WERI-Rb-1 (cell line): ENCODE measurements at regions not wholly inside any gene's neighbourhood (a gene's known extent, or its start where the extent isn't known, plus 50 kb on each side); places are given as distances from the start of the nearest gene placed in this dataset.

Experiments used
- DNase-seq: peaks from one replicate; pipeline ENCODE4 v3.0.0-alpha.2; 2020
- H3K27ac ChIP-seq: fragments of 250-450 bp; sonication (Bioruptor Pico); 2 replicates; pipeline ENCODE4 v1.5.1; 2020; ENCODE audit warnings: mild to moderate bottlenecking, moderate library complexity
- H3K27me3 ChIP-seq: fragments of 250-450 bp; sonication (Bioruptor Pico); 2 replicates; pipeline ENCODE4 v1.5.1; 2021; ENCODE audit warnings: mild to moderate bottlenecking, low read depth, moderate library complexity; ENCODE audit not compliant: insufficient read depth, severe bottlenecking
- H3K36me3 ChIP-seq: fragments of 250-450 bp; sonication (Bioruptor Pico); 2 replicates; pipeline ENCODE4 v1.5.1; 2020; ENCODE audit warnings: mild to moderate bottlenecking, moderate library complexity
- H3K4me3 ChIP-seq: 2 replicates; pipeline ENCODE4 v1.5.1; 2011; ENCODE audit warnings: low read depth, mild to moderate bottlenecking, control low read depth, low read length
- H3K9me3 ChIP-seq: fragments of 250-450 bp; sonication (Bioruptor Pico); 2 replicates; pipeline ENCODE4 v1.5.1; 2021; ENCODE audit warnings: mild to moderate bottlenecking, moderate library complexity; ENCODE audit not compliant: severe bottlenecking
- TF ChIP-seq, protein P1 (sequence below): IDR thresholded peaks from 2 replicates; pipeline ENCODE4 v1.5.1; 2011; ENCODE audit warnings: low read depth, mild to moderate bottlenecking, control low read depth, inconsistent platforms, low read length

DNA sequence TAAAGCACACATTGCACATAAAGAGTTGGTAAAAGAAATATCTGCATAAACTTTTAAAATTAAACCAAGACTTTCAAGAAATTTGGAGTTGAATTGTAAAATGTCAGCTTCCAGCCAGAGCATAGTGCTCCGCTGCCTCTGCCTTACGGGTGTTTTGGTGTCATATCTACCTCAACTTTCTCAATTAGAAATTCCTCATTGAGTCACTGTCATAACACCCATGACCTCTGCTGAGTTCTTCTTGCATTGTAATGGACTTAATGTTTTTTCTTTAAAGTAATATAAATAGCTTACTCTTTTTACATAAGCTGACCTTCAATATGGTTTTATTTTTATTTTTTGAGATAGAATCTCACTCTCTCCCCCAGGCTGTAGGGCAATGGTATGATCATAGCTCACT, 551.0 kb upstream of the NBEA start:
- H3K9me3 ChIP-seq, result no peaks in the 10 kb centered on the region
- H3K36me3 ChIP-seq, result no peaks in the 10 kb centered on the region
- DNase-seq, result no peak
- H3K4me3 ChIP-seq, result no peak overlapping the region
- H3K27ac ChIP-seq, result no peak overlapping the region
- no peaks in the 10 kb centered on the region for H3K27me3 ChIP-seq
- TF ChIP-seq, protein P1, sequence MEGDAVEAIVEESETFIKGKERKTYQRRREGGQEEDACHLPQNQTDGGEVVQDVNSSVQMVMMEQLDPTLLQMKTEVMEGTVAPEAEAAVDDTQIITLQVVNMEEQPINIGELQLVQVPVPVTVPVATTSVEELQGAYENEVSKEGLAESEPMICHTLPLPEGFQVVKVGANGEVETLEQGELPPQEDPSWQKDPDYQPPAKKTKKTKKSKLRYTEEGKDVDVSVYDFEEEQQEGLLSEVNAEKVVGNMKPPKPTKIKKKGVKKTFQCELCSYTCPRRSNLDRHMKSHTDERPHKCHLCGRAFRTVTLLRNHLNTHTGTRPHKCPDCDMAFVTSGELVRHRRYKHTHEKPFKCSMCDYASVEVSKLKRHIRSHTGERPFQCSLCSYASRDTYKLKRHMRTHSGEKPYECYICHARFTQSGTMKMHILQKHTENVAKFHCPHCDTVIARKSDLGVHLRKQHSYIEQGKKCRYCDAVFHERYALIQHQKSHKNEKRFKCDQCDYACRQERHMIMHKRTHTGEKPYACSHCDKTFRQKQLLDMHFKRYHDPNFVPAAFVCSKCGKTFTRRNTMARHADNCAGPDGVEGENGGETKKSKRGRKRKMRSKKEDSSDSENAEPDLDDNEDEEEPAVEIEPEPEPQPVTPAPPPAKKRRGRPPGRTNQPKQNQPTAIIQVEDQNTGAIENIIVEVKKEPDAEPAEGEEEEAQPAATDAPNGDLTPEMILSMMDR, result no peak

- Histone ChIP-seq H3K27ac (no peak overlapping the region), H3K36me3 (no peaks in the 10 kb centered on the region), H3K4me3 (no peak overlapping the region), H3K27me3 (no peaks in the 10 kb centered on the region), H3K9me3 (no peaks in the 10 kb centered on the region)
- TF ChIP-seq, protein P1, result no peak
- DNase-seq, result no peak
These were observed 540.4 kb upstream of the NBEA start for GRCh38 chr13:34401696-34402095.

- no peaks in the 10 kb centered on the region for H3K9me3 ChIP-seq
- H3K36me3 ChIP-seq, result no peaks in the 10 kb centered on the region
- H3K27me3 ChIP-seq, result no peaks in the 10 kb centered on the region
- H3K4me3 ChIP-seq, result no peak overlapping the region
- no peak for DNase-seq
- H3K27ac ChIP-seq, result no peak overlapping the region
- TF ChIP-seq, protein P1, result no peak
These were observed 536.5 kb upstream of the NBEA start for GRCh38 chr13:34405410-34406181.

GRCh38 chr13:34408640-34409039, 533.4 kb upstream of the NBEA start:
- H3K27ac ChIP-seq, result no peak overlapping the region
- no peak for DNase-seq
- TF ChIP-seq, protein P1, result no peak
- H3K4me3 ChIP-seq, result no peak overlapping the region
- H3K9me3 ChIP-seq, result no peaks in the 10 kb centered on the region
- H3K27me3 ChIP-seq, result no peaks in the 10 kb centered on the region
- H3K36me3 ChIP-seq, result no peaks in the 10 kb centered on the region

- no peak overlapping the region for H3K4me3 ChIP-seq
- H3K27me3 ChIP-seq, result no peaks in the 10 kb centered on the region
- no peaks in the 10 kb centered on the region for H3K9me3 ChIP-seq
- no peak for DNase-seq
- no peak overlapping the region for H3K27ac ChIP-seq
- no peaks in the 10 kb centered on the region for H3K36me3 ChIP-seq
- TF ChIP-seq, protein P1, result no peak
These were observed 532.4 kb upstream of the NBEA start for GRCh38 chr13:34409496-34410182.
